Immature natural killer cell (primary cell): ENCODE measurements at regions not wholly inside any gene's neighbourhood (a gene's known extent, or its start where the extent isn't known, plus 50 kb on each side); places are given as distances from the start of the nearest gene placed in this dataset.

ENCODE experiments used
- DNase-seq, 3 donors: peaks; one replicate each; pipeline ENCODE4 v3.0.0; 2022; ENCODE audit warnings: mixed read lengths in 1 of 3
- H3K27ac Mint-ChIP-seq, 6 donors: one replicate each; pipeline ENCODE4 v1.8.0; 2020; ENCODE audit warnings: mixed read lengths in 6 of 6, mild to moderate bottlenecking in 5 of 6, inconsistent platforms in 4 of 6, moderate library complexity in 3 of 6
- H3K27me3 Mint-ChIP-seq, 3 donors: one replicate each; pipeline ENCODE4 v1.8.0; 2020 to 2021; ENCODE audit warnings: low read depth in 3 of 3, mild to moderate bottlenecking in 3 of 3, mixed read lengths in 3 of 3, moderate library complexity in 3 of 3, inconsistent platforms in 1 of 3
- H3K36me3 Mint-ChIP-seq, 3 donors: one replicate each; pipeline ENCODE4 v1.8.0; 2020; ENCODE audit warnings: mixed read lengths in 3 of 3, inconsistent platforms in 2 of 3, mild to moderate bottlenecking in 2 of 3
- H3K4me1 Mint-ChIP-seq, 2 donors: one replicate each; pipeline ENCODE4 v1.8.0; 2020; ENCODE audit warnings: inconsistent platforms in 2 of 2, mild to moderate bottlenecking in 2 of 2, mixed read lengths in 2 of 2, moderate library complexity in 1 of 2
- H3K4me3 Mint-ChIP-seq, 5 donors: one replicate each; pipeline ENCODE4 v1.8.0; 2020; ENCODE audit warnings: mild to moderate bottlenecking in 5 of 5, mixed read lengths in 5 of 5, inconsistent platforms in 3 of 5, moderate library complexity in 3 of 5
- H3K9me3 Mint-ChIP-seq, 6 donors: one replicate each; pipeline ENCODE4 v1.8.0; 2020; ENCODE audit warnings: mild to moderate bottlenecking in 6 of 6, mixed read lengths in 6 of 6, inconsistent platforms in 4 of 6, moderate library complexity in 3 of 6

DNA sequence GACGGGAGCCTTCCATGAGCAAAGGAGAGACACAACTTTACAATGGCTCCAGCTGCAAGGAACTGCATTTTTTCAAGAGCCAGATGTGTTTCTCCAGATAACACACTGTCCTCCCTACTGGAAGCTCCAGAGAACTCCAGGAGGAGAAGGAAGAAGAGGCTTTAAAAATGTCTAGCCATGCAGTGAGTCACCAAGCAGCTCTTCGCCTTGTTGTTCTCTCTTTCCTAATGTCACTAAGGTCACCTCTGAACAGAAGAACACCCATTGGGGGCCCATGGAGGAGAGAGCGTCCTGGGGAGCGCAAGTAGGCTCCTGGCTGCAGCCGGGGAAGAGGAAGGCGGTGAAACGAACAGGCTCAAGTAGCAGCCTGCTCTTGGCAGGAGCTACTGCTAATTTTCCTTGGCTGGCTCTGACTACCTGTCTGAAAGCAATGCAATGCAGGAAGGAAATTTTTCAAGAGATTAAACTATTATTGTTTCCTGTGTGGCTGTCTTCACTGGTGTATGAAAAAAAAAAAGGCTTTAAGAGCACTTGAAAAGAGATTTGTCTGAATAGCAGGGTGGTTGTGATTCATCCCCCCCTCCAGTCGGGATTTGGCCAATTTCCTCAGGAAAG, 321.9 kb downstream of the SETD4 start:
- Mint-ChIP-seq H3K4me3 (no peak overlapping the region), H3K4me1 (no peaks in the 10 kb centered on the region), H3K27ac (no peak overlapping the region), H3K36me3 (no peaks in the 10 kb centered on the region), H3K9me3 (no peaks in the 10 kb centered on the region), H3K27me3 (peaks cover 5 to 6% (median 6%) of the 10 kb centered on the region in 3 donors)
- no peak for DNase-seq

DNA sequence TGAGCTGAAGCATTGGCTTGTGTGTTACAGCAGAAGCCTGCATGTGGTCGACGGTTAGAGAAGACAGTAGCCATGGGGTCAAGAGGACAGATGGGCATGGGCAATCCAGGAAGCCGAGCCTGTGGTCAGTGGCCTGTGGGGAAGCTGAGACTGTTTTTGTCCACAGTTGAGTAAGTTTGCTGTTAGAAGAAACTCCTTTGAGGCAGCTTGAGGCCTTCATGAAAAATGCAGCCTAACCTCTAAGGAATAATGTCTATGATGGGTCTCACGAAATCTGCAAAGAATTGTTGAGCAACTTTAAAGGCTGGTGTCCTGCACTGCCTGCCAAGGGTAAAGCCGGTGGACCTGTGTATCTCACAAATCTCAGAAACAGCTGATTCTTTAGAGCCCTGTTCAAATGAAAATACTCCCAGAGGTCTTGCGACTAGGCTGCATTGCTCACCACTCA, 322.4 kb downstream of the SETD4 start:
- no peaks in the 10 kb centered on the region for H3K9me3 Mint-ChIP-seq
- no peaks in the 10 kb centered on the region for H3K4me1 Mint-ChIP-seq
- peaks cover 5 to 6% (median 5%) of the 10 kb centered on the region in 3 donors for H3K27me3 Mint-ChIP-seq
- no peak overlapping the region for H3K4me3 Mint-ChIP-seq
- H3K36me3 Mint-ChIP-seq, result no peaks in the 10 kb centered on the region
- DNase-seq, result no peak
- no peak overlapping the region for H3K27ac Mint-ChIP-seq

DNA sequence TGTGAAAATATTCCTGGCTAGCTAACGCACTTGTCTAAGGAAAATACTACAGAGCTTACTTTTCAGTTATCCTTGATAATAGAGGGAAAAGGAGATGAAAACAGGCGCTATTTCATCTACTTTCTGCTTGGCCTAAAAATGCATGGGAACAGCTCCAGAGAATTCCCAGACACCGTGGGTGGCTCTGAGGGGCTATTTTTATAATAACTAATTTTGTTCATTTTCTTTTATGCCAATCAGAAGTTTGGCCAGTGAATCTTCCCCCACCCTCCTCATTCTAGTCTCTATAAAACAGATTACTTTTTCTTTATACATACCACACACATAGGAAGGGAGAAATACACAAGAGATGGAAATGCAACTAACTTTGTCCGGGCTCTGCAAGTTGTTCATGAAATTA, 322.9 kb downstream of the SETD4 start:
- Mint-ChIP-seq H3K36me3 (no peaks in the 10 kb centered on the region), H3K4me1 (no peaks in the 10 kb centered on the region), H3K27me3 (peaks cover 5 to 6% (median 5%) of the 10 kb centered on the region in 3 donors), H3K27ac (no peak overlapping the region), H3K4me3 (no peak overlapping the region), H3K9me3 (no peaks in the 10 kb centered on the region)
- no peak for DNase-seq

DNA sequence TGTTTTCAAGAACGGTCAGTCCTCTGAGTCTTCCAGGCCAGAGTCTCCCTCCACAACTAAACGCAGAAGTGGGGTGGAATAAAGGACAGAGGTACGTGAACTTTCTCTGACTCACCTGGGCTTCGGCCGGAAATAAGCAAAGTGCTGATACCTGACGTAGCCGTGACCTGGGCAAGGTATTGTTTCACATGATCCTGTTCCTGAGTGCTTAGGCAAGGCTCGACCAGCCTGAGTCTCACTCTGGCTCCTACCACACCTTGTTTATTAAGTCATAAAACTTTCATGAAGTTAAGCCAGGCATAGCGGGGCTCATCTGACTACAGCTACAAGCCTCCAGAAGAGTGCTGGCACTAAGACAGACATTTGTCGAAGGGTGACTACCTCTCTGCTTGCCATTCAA, 327.5 kb downstream of the SETD4 start:
- H3K9me3 Mint-ChIP-seq, result peaks cover 0 to 1% (median 0%) of the 10 kb centered on the region in 6 donors
- no peak for DNase-seq
- no peak overlapping the region for H3K4me3 Mint-ChIP-seq
- no peak overlapping the region for H3K27ac Mint-ChIP-seq
- H3K4me1 Mint-ChIP-seq, result no peaks in the 10 kb centered on the region
- peaks cover 4 to 12% (median 5%) of the 10 kb centered on the region in 3 donors for H3K27me3 Mint-ChIP-seq
- no peaks in the 10 kb centered on the region for H3K36me3 Mint-ChIP-seq

DNA sequence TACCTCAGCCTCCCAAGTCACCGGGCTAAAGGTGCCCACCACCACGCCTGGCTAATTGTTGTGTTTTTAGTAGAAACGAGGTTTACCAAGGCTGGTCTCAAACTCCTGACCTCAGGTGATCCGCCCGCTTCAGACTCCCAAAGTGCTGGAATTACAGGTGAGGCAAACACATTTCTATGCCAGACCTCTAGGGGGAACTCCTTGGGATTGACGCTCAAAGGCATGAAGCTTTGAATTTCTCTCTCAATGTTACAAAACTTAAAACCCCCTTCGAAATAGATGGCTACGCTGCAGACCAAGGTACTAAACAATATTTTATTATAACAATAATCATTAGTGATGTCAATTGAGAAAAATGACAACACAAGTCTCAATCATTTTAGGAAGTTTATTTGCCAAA, 330.0 kb downstream of the SETD4 start:
- H3K27ac Mint-ChIP-seq, result no peak overlapping the region
- no peak overlapping the region for H3K4me3 Mint-ChIP-seq
- H3K27me3 Mint-ChIP-seq, result peaks cover 4 to 9% (median 6%) of the 10 kb centered on the region in 3 donors
- no peak for DNase-seq
- no peaks in the 10 kb centered on the region for H3K36me3 Mint-ChIP-seq
- H3K9me3 Mint-ChIP-seq, result peaks cover 0 to 1% (median 0%) of the 10 kb centered on the region in 6 donors
- no peaks in the 10 kb centered on the region for H3K4me1 Mint-ChIP-seq

DNA sequence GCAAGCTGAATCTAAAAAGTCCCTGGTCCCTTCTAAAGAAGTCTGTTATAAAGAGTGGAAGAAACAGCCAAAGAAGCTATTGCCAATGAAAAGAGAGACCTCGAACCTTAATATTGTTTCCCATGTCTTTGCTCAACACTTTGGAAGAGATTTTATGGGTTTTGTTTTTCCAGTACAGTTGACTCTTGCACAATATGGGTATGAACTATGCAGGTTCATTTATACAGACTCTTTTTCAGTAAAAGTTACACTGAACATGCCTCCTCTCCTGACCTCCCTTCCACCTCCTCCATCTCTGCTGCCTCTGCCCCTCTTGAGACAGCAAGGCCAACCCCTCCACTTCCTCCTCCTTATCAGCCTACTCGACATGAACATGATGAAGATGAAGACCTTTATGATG, 332.5 kb downstream of the SETD4 start:
- peaks cover 0 to 9% (median 7%) of the 10 kb centered on the region in 3 donors for H3K27me3 Mint-ChIP-seq
- H3K9me3 Mint-ChIP-seq, result peaks cover 0 to 1% (median 0%) of the 10 kb centered on the region in 6 donors
- H3K4me3 Mint-ChIP-seq, result no peak overlapping the region
- H3K36me3 Mint-ChIP-seq, result no peaks in the 10 kb centered on the region
- no peaks in the 10 kb centered on the region for H3K4me1 Mint-ChIP-seq
- no peak overlapping the region for H3K27ac Mint-ChIP-seq
- DNase-seq, result no peak

DNA sequence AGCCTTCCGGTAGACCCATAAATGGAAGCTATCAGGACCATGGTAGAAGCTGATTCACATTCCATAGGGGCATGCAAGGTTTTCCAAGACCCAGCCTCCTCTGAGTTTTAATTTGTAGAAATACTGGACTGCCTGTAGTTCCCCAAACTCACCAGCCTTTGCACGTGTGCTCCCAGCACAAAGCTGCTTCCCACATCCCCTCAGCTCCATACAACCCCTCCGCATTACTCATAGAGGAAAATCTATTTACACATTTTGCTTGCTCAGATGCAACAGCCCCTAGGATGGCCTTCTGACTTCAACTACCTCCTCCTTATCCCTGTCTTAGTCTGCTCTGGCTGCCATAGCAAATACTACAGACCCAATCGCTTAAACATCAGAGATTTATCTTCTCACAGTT, 336.2 kb downstream of the SETD4 start:
- no peak for DNase-seq
- H3K4me1 Mint-ChIP-seq, result no peaks in the 10 kb centered on the region
- no peak overlapping the region for H3K27ac Mint-ChIP-seq
- H3K4me3 Mint-ChIP-seq, result no peak overlapping the region
- H3K36me3 Mint-ChIP-seq, result no peaks in the 10 kb centered on the region
- H3K9me3 Mint-ChIP-seq, result peaks cover 0 to 1% (median 0%) of the 10 kb centered on the region in 6 donors
- H3K27me3 Mint-ChIP-seq, result peaks cover 5 to 14% (median 9%) of the 10 kb centered on the region in 3 donors

DNA sequence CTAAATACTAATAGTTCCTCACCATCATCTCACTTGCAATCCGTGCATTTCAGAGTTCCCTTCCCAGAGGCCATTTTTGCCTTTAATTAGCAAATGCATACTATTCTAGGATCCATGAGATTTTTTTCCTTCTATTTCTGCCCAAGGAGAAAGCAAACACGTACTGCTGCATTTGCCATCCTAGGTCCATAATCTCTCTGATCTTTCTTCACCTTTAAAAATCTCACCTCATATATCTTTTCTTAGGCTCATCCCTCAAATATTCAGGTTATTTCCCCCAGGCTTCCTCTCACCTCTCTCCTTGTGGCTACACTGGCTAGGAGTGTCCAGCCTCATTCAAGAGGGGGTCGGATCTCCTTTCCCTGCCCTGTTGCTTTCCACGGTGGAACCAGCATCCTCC, 338.6 kb downstream of the SETD4 start:
- Mint-ChIP-seq H3K27ac (no peak overlapping the region), H3K4me1 (no peaks in the 10 kb centered on the region), H3K9me3 (no peaks in the 10 kb centered on the region), H3K4me3 (no peak overlapping the region), H3K27me3 (peaks cover 7 to 13% (median 8%) of the 10 kb centered on the region in 3 donors), H3K36me3 (no peaks in the 10 kb centered on the region)
- no peak for DNase-seq

DNA sequence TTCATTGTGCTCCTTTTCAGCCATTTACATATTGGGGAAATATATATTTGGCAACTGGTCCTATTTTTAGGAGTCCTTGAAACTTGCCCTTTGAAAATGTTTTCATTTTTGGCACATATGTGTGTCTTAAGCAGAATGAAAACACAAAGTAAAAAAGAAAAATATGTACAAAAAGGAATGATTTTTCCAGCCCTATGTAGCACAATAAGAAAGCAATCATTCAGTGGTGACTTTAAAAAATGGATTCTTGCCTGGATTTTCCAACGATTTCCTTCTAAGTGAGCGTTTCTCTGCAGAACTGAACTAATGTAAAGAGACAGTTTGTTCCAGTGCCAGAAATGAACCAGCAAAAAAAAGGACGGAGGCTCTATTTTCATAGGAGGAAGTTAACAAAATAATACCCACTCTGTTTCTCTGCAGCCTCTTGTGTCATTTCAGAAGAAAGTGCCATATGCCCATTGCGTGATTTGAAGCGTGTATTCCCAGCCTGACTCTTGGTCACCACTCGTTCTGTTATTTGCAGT, 340.1 kb downstream of the SETD4 start:
- no peaks in the 10 kb centered on the region for H3K9me3 Mint-ChIP-seq
- H3K36me3 Mint-ChIP-seq, result no peaks in the 10 kb centered on the region
- H3K4me3 Mint-ChIP-seq, result no peak overlapping the region
- no peak for DNase-seq
- no peaks in the 10 kb centered on the region for H3K4me1 Mint-ChIP-seq
- peaks cover 8 to 18% (median 13%) of the 10 kb centered on the region in 3 donors for H3K27me3 Mint-ChIP-seq
- no peak overlapping the region for H3K27ac Mint-ChIP-seq

DNA sequence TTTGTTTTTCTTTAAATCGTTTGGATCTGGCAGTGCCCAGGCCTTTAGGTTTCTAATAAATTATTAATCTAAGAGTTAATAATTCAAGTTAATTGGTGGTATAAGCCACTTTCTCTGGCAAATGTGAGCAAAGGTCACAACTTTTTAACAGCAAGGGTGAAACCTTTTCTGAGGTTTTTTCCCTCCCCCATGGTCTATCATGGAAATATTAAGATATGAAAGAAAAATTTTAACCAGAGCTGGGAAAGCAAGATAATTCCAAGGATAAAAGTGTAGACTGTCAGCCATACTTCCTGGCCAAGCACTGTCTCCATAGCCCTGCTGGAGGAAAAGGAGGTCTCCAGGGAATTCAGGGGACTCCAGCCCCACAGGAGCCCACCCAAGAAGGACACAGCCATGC, 341.2 kb downstream of the SETD4 start:
- Mint-ChIP-seq H3K36me3 (no peaks in the 10 kb centered on the region), H3K27ac (no peak overlapping the region), H3K4me1 (no peaks in the 10 kb centered on the region), H3K27me3 (peaks cover 8 to 17% (median 13%) of the 10 kb centered on the region in 3 donors), H3K9me3 (no peaks in the 10 kb centered on the region), H3K4me3 (no peak overlapping the region)
- no peak for DNase-seq

DNA sequence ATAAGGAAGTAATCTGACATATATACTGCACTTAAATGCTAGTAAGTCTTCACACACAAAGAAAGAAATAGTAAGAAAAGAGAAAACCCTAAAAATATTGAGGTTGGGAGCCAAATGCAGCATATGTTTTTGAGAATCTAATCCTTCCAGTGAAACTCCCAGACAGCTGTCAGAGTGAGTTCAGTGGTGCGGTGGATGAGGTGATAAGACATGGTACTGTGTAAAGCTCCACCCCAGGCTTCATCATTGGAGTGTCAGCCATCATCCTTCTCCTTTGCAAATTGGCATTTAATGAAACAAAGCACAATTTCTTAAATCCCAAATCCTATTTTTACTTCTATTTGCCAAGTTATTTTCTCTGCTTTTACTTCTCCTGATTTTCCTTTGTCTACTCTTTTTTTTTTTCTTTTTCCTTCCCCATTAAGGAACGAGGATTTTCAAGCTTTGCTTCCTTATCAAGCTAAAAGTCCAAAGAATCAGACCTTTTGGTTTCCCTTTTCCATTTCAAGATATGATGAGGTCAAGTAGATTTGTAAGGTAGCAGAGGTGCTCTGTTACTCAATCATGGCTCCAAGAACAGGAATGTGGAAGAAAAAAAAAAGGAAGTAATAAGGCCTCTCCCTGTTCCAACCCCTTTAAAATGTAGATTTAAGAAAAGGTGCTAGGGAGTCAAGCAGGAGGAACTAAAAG, 343.3 kb downstream of the SETD4 start:
- no peak overlapping the region for H3K4me3 Mint-ChIP-seq
- no peaks in the 10 kb centered on the region for H3K9me3 Mint-ChIP-seq
- peaks cover 6 to 16% (median 9%) of the 10 kb centered on the region in 3 donors for H3K27me3 Mint-ChIP-seq
- H3K27ac Mint-ChIP-seq, result no peak overlapping the region
- H3K4me1 Mint-ChIP-seq, result no peaks in the 10 kb centered on the region
- H3K36me3 Mint-ChIP-seq, result no peaks in the 10 kb centered on the region
- no peak for DNase-seq

DNA sequence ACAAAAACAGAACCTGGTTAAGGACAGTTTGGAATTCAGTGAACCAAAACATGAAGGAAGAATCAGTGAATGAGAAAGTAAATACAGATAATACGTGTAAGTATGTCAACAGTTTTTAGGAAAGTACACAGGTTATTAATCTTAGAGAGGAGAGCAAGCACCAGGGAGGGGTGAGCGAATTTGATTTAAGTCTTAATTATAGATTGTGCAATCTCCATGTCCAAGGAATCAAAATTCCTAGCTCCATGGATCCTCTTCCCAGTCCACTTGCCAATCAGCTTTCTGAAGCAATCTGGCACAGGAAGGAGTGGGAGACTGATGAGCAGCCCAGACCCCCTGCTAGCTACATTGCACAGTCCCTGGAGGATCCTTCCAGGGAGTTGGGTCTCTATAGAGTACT, 346.4 kb downstream of the SETD4 start:
- no peaks in the 10 kb centered on the region for H3K36me3 Mint-ChIP-seq
- H3K9me3 Mint-ChIP-seq, result no peaks in the 10 kb centered on the region
- H3K27ac Mint-ChIP-seq, result no peak overlapping the region
- H3K4me3 Mint-ChIP-seq, result no peak overlapping the region
- no peak for DNase-seq
- no peaks in the 10 kb centered on the region for H3K4me1 Mint-ChIP-seq
- H3K27me3 Mint-ChIP-seq, result peaks cover 9 to 12% (median 11%) of the 10 kb centered on the region in 3 donors

DNA sequence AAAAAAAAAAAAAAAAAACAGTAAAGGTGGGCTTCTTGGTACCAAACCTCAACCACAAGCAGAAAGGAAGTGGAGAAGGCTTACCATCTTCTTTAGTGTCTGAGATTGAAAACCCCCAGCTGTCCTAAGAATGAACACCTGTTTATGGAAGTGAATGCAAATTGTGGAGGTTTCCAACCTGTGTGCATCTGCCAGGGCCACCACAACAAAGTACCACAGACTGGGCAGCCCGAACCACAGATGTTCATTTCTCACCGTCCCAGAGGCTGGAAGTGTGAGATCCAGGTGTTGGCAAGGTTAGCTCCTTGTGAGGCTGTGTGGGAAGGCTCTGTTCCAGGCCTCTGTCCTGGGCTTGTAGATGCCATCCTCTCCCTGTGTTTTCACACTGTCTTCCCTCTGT, 348.7 kb downstream of the SETD4 start:
- no peak overlapping the region for H3K27ac Mint-ChIP-seq
- no peak overlapping the region for H3K4me3 Mint-ChIP-seq
- no peaks in the 10 kb centered on the region for H3K9me3 Mint-ChIP-seq
- no peaks in the 10 kb centered on the region for H3K36me3 Mint-ChIP-seq
- DNase-seq, result no peak
- H3K27me3 Mint-ChIP-seq, result peaks cover 8 to 11% (median 10%) of the 10 kb centered on the region in 3 donors
- H3K4me1 Mint-ChIP-seq, result no peaks in the 10 kb centered on the region

DNA sequence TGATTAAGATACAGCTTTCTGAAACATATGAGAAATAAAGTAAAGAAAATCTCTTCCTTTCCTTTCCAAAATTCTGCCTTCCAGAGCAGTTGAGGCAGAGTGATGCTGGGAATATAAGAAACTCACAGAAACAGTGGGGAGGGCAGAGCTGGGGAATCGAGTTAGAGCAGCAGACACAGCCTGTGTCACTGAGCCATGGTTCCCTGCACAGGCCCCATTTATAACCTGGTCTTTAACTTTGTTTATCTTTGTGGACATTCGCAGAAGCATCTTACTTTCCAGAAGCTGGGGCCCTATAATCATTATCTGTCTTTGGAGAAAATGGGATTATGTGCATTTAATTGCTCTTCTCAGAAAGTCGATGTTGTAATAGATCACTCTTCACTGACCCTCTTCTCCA, 349.1 kb downstream of the SETD4 start:
- DNase-seq, result no peak
- Mint-ChIP-seq H3K4me3 (no peak overlapping the region), H3K4me1 (no peaks in the 10 kb centered on the region), H3K36me3 (no peaks in the 10 kb centered on the region), H3K27ac (no peak overlapping the region), H3K27me3 (peaks cover 7 to 8% (median 8%) of the 10 kb centered on the region in 3 donors), H3K9me3 (no peaks in the 10 kb centered on the region)
